ENCODE measurements at regions not wholly inside any gene's neighbourhood (a gene's known extent, or its start where the extent isn't known, plus 50 kb on each side); places are given as distances from the start of the nearest gene placed in this dataset.
A peak's percentile ranks its signal among the peaks of the same experiment; 100 is the strongest.

DNA sequence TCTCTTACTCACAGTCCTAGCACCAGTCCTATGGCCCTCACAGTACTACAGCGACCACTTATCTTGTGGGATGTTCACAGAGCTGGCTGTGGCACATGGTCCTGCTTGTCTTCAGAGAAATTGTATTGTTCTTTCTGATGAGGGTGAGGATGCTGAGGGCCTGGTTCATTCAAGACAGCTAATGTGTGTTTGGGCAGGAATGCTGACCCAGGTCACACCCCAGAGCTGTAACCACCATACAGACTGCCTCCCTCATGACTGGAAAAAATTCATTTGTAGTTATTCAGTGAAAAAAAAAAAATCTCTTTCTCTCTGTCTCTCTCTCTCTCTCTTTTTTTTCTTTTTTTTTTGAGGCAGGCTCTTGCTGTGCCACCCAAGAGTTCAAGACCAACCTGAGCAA, 83.5 kb downstream of the KLF6 start:
- H3K9me3 ChIP-seq: no peaks in the 10 kb centered on the region
- no peak for DNase-seq (ENCODE audit: low spot score in 2 of 2)
- no peak overlapping the region for H3K4me3 ChIP-seq
- peaks cover 0 to 11% (median 0%) of the 10 kb centered on the region in 4 donors for H3K4me1 ChIP-seq
- WGBS, 2 donors: 94 to 95% methylated on average over 1 of the region's 1 CpG
- TF ChIP-seq POLR2A (IDR thresholded peaks at IDR 0.05) (no peak), CTCF (IDR thresholded peaks at IDR 0.05) (no peak), EP300 (IDR thresholded peaks at IDR 0.05) (no peak)
- no peak overlapping the region for H3K27ac ChIP-seq
- no peaks in the 10 kb centered on the region for H3K27me3 ChIP-seq
- H3K36me3 ChIP-seq: no peaks in the 10 kb centered on the region

GRCh38 chr10:3700531-3701076, 84.4 kb downstream of the KLF6 start:
- 55 to 63% methylated on average over 3 of the region's 3 CpGs for WGBS, 2 donors
- H3K27me3 ChIP-seq: no peaks in the 10 kb centered on the region
- peaks cover 0 to 11% (median 0%) of the 10 kb centered on the region in 4 donors for H3K4me1 ChIP-seq
- TF ChIP-seq EP300 (IDR thresholded peaks at IDR 0.05) (no peak), CTCF (IDR thresholded peaks at IDR 0.05) (no peak), POLR2A (IDR thresholded peaks at IDR 0.05) (no peak)
- no peaks in the 10 kb centered on the region for H3K9me3 ChIP-seq
- no peak for DNase-seq (ENCODE audit: low spot score in 2 of 2)
- no peak overlapping the region for H3K4me3 ChIP-seq
- H3K27ac ChIP-seq: peak overlapping the region in 1 of 4 donors; percentile 17
- no peaks in the 10 kb centered on the region for H3K36me3 ChIP-seq

DNA sequence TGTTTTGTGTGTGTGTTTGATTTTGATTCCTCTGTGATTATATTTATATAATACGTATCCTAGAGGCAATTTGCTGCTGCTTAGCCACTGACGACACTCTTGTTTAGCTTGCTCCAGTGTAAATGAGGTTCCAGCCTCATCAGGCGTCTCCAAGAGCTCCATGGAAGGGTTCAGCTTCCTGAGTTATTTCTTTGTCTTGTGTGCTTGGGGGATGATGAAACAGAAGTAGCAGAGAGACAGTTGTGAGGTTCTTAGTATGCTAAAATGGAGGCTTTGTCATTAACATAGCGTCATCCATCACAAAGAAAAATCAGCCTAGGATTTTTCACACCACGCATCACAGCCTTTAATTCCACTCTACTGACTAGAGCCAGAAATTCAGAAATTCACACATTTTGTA, 85.1 kb downstream of the KLF6 start:
- Histone ChIP-seq H3K27ac (peak overlapping the region in 1 of 4 donors; percentile 17), H3K9me3 (no peaks in the 10 kb centered on the region), H3K27me3 (no peaks in the 10 kb centered on the region), H3K4me3 (no peak overlapping the region), H3K4me1 (peaks cover 0 to 11% (median 0%) of the 10 kb centered on the region in 4 donors), H3K36me3 (no peaks in the 10 kb centered on the region)
- 45 to 54% methylated on average over 5 of the region's 5 CpGs for WGBS, 2 donors
- DNase-seq (ENCODE audit: low spot score in 2 of 2): no peak
- no peak for TF ChIP-seq EP300 (IDR thresholded peaks at IDR 0.05)
- TF ChIP-seq CTCF (IDR thresholded peaks at IDR 0.05): no peak
- TF ChIP-seq POLR2A (IDR thresholded peaks at IDR 0.05): no peak

DNA sequence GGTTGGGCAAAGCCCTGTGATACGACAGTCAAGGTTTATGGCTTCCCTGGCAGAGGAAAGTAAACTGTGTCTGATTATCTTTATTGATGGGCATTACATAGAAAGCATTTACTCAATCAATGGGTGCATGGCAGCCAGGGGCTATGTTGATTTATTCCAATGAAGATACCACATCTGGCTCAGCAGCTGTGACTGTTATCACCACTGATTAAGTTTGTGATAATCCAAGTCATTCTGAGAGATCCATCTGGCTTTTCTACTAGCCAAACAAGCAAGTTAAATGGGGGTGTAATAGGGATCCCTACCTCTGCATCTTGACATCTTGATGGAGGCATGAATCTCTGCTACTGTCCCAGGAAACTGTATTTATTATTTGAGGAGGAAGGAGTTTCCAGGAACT, 86.7 kb downstream of the KLF6 start:
- no peak for DNase-seq (ENCODE audit: low spot score in 2 of 2)
- no peaks in the 10 kb centered on the region for H3K27me3 ChIP-seq
- H3K27ac ChIP-seq: no peak overlapping the region
- WGBS, 2 donors: 89 to 100% methylated on average over 1 of the region's 1 CpG
- no peaks in the 10 kb centered on the region for H3K36me3 ChIP-seq
- no peaks in the 10 kb centered on the region for H3K9me3 ChIP-seq
- TF ChIP-seq CTCF (IDR thresholded peaks at IDR 0.05): no peak
- TF ChIP-seq EP300 (IDR thresholded peaks at IDR 0.05): no peak
- TF ChIP-seq POLR2A (IDR thresholded peaks at IDR 0.05): no peak
- H3K4me1 ChIP-seq: peaks cover 0 to 11% (median 0%) of the 10 kb centered on the region in 4 donors
- no peak overlapping the region for H3K4me3 ChIP-seq

GRCh38 chr10:3693698-3694080, 91.3 kb downstream of the KLF6 start:
- H3K27me3 ChIP-seq: no peaks in the 10 kb centered on the region
- H3K9me3 ChIP-seq: no peaks in the 10 kb centered on the region
- TF ChIP-seq CTCF (IDR thresholded peaks at IDR 0.05) (no peak), POLR2A (IDR thresholded peaks at IDR 0.05) (no peak), EP300 (IDR thresholded peaks at IDR 0.05) (no peak)
- peaks cover 0 to 14% (median 0%) of the 10 kb centered on the region in 4 donors for H3K4me1 ChIP-seq
- H3K36me3 ChIP-seq: no peaks in the 10 kb centered on the region
- H3K4me3 ChIP-seq: no peak overlapping the region
- WGBS, 2 donors: 72 to 75% methylated on average over 1 of the region's 1 CpG
- H3K27ac ChIP-seq: no peak overlapping the region
- no peak for DNase-seq (ENCODE audit: low spot score in 2 of 2)
